Panc1 (cell line): ENCODE measurements at regions not wholly inside any gene's neighbourhood (a gene's known extent, or its start where the extent isn't known, plus 50 kb on each side); places are given as distances from the start of the nearest gene placed in this dataset.

Experiments used
- CTCF ChIP-seq: fragments of 450-650 bp; IDR thresholded peaks from 2 replicates; pipeline ENCODE4 v1.5.1; 2017; ENCODE audit warnings: mild to moderate bottlenecking
- POLR2AphosphoS5 ChIP-seq: IDR thresholded peaks from 2 replicates; pipeline ENCODE4 v1.6.1; 2012; ENCODE audit warnings: mild to moderate bottlenecking, low read depth, low read length, moderate library complexity
- SIN3A ChIP-seq: IDR thresholded peaks from 2 replicates; pipeline ENCODE4 v1.6.1; 2012; ENCODE audit warnings: low read depth, mild to moderate bottlenecking, low read length, moderate library complexity, borderline replicate concordance; ENCODE audit not compliant: insufficient read depth
- TF ChIP-seq, protein P1 (sequence below), 2 experiments: IDR thresholded peaks; 2 replicates each; pipeline ENCODE4 v1.6.1; 2011 to 2012; ENCODE audit warnings: low read depth in 2 of 2, control low read depth in 1 of 2, low read length in 1 of 2, mild to moderate bottlenecking in 1 of 2, moderate library complexity in 1 of 2; ENCODE audit not compliant: insufficient read depth in 1 of 2

DNA sequence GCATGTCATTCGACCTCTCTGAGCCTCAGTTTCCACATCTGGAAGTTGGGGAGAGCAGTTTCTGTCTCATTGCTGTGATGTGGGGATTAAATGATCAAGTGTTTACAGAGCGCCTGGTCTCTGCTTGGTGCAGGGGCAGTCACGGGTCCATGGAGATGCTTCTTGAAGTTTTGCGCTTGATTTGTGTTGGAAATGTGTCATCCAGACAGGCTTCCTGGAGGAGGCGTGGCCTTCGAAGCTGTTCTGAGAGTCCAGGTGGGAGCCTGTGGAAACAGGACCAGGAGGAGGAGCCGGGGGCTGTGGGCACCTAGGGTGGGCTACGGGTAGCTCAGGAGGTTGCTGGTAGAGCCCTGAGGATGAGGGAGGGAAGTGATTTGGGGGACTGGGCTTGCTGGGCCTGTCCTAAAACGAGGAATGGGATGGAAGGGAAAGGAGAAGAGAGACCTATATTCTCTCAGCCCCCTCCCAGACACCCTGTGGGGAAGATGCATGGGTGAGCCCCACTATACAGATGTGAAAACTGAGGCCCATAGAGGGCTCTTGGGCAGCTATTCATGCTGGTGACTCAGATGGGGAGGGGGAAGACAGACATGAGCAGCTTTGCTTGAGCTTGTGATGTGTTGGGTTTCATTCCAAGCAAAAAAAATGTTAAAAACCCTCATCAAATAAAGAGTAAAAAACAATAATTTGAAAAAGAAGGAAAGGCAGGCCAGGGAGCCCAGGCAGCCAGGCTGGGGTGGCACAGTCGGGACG is 107.2 kb upstream of the WNT4 start:
- TF ChIP-seq CTCF (no peak), SIN3A (no peak), POLR2AphosphoS5 (no peak)
- TF ChIP-seq, protein P1, sequence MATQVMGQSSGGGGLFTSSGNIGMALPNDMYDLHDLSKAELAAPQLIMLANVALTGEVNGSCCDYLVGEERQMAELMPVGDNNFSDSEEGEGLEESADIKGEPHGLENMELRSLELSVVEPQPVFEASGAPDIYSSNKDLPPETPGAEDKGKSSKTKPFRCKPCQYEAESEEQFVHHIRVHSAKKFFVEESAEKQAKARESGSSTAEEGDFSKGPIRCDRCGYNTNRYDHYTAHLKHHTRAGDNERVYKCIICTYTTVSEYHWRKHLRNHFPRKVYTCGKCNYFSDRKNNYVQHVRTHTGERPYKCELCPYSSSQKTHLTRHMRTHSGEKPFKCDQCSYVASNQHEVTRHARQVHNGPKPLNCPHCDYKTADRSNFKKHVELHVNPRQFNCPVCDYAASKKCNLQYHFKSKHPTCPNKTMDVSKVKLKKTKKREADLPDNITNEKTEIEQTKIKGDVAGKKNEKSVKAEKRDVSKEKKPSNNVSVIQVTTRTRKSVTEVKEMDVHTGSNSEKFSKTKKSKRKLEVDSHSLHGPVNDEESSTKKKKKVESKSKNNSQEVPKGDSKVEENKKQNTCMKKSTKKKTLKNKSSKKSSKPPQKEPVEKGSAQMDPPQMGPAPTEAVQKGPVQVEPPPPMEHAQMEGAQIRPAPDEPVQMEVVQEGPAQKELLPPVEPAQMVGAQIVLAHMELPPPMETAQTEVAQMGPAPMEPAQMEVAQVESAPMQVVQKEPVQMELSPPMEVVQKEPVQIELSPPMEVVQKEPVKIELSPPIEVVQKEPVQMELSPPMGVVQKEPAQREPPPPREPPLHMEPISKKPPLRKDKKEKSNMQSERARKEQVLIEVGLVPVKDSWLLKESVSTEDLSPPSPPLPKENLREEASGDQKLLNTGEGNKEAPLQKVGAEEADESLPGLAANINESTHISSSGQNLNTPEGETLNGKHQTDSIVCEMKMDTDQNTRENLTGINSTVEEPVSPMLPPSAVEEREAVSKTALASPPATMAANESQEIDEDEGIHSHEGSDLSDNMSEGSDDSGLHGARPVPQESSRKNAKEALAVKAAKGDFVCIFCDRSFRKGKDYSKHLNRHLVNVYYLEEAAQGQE (IDR thresholded peaks at IDR 0.05; ENCODE audit: insufficient read depth in 1 of 2, low read depth in 2 of 2, low read length in 1 of 2) = no peak
